Ectodermal cell (in vitro differentiated cells): ENCODE measurements at regions not wholly inside any gene's neighbourhood (a gene's known extent, or its start where the extent isn't known, plus 50 kb on each side); places are given as distances from the start of the nearest gene placed in this dataset.

Experiments
- H3K27ac ChIP-seq: 2 replicates; pipeline ENCODE4 v1.7.0; 2013; ENCODE audit warnings: mild to moderate bottlenecking, low read depth, low read length; ENCODE audit not compliant: insufficient read depth, poor library complexity, severe bottlenecking
- H3K27me3 ChIP-seq: 2 replicates; pipeline ENCODE4 v1.7.0; 2013; ENCODE audit warnings: mild to moderate bottlenecking, low read length; ENCODE audit not compliant: insufficient read depth, control insufficient read depth, poor library complexity, severe bottlenecking
- H3K36me3 ChIP-seq: one replicate; pipeline ENCODE4 v1.7.0; 2013; ENCODE audit warnings: low read length; ENCODE audit not compliant: control insufficient read depth, insufficient read depth
- H3K4me1 ChIP-seq: one replicate; pipeline ENCODE4 v1.7.0; 2013; ENCODE audit warnings: low read length; ENCODE audit not compliant: control insufficient read depth, insufficient read depth
- H3K4me3 ChIP-seq: 2 replicates; pipeline ENCODE4 v1.7.0; 2013; ENCODE audit warnings: low read depth, low read length, control low read depth; ENCODE audit not compliant: insufficient read depth
- H3K9me3 ChIP-seq: 2 replicates; pipeline ENCODE4 v1.7.0; 2013; ENCODE audit warnings: mild to moderate bottlenecking, low read length, moderate library complexity; ENCODE audit not compliant: control insufficient read depth
- WGBS, 2 experiments: methylation state at CpG; one replicate each; pipeline ENCODE4 v1.1.7; 2013; ENCODE audit warnings: missing lambda C conversion rate in 2 of 2; 5-methylcytosine and 5-hydroxymethylcytosine counted together

GRCh38 chr6:109303164-109303563 is 79.1 kb downstream of the CD164 start:
- WGBS, 2 experiments = 94 to 95% methylated on average over 4 of the region's 4 CpGs
- Histone ChIP-seq H3K4me1 (peaks cover 4% of the 10 kb centered on the region), H3K36me3 (no peaks in the 10 kb centered on the region), H3K4me3 (no peak overlapping the region), H3K27ac (no peak overlapping the region), H3K27me3 (no peaks in the 10 kb centered on the region), H3K9me3 (no peaks in the 10 kb centered on the region)

DNA sequence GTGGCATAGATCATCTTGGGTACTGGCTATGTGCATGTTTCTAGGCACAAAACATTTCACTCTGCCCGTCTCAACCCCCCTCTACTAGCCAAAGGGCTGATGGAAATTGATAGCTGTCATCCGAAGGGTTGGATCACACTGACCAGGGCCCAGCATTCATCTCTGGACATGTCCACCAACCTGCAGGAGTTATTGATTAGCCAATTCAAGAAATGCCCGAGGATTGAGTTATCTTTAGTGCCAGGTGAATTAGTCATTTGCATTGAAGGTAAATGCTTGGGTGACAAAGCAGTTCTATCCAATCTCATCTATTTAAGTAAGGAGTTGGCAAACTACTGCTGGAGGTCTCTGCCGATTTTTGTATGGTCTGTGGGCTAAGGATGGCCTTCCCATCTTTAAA is 80.1 kb downstream of the CD164 start:
- Histone ChIP-seq H3K27me3 (no peaks in the 10 kb centered on the region), H3K27ac (no peak overlapping the region), H3K9me3 (no peaks in the 10 kb centered on the region), H3K4me1 (peaks cover 4% of the 10 kb centered on the region), H3K36me3 (no peaks in the 10 kb centered on the region), H3K4me3 (no peak overlapping the region)
- WGBS, 2 experiments = 93 to 94% methylated on average over 4 of the region's 4 CpGs

GRCh38 chr6:109301418-109301817 is 80.8 kb downstream of the CD164 start:
- no peak overlapping the region for H3K4me3 ChIP-seq
- peaks cover 4% of the 10 kb centered on the region for H3K4me1 ChIP-seq
- H3K27ac ChIP-seq = no peak overlapping the region
- H3K9me3 ChIP-seq = no peaks in the 10 kb centered on the region
- H3K27me3 ChIP-seq = no peaks in the 10 kb centered on the region
- 86 to 93% methylated on average over 2 of the region's 2 CpGs for WGBS, 2 experiments
- no peaks in the 10 kb centered on the region for H3K36me3 ChIP-seq

GRCh38 chr6:109300874-109301273 is 81.4 kb downstream of the CD164 start:
- no peak overlapping the region for H3K27ac ChIP-seq
- no peak overlapping the region for H3K4me3 ChIP-seq
- H3K27me3 ChIP-seq = no peaks in the 10 kb centered on the region
- peaks cover 4% of the 10 kb centered on the region for H3K4me1 ChIP-seq
- H3K36me3 ChIP-seq = no peaks in the 10 kb centered on the region
- 89 to 100% methylated on average over 1 of the region's 1 CpG for WGBS, 2 experiments
- no peaks in the 10 kb centered on the region for H3K9me3 ChIP-seq

DNA sequence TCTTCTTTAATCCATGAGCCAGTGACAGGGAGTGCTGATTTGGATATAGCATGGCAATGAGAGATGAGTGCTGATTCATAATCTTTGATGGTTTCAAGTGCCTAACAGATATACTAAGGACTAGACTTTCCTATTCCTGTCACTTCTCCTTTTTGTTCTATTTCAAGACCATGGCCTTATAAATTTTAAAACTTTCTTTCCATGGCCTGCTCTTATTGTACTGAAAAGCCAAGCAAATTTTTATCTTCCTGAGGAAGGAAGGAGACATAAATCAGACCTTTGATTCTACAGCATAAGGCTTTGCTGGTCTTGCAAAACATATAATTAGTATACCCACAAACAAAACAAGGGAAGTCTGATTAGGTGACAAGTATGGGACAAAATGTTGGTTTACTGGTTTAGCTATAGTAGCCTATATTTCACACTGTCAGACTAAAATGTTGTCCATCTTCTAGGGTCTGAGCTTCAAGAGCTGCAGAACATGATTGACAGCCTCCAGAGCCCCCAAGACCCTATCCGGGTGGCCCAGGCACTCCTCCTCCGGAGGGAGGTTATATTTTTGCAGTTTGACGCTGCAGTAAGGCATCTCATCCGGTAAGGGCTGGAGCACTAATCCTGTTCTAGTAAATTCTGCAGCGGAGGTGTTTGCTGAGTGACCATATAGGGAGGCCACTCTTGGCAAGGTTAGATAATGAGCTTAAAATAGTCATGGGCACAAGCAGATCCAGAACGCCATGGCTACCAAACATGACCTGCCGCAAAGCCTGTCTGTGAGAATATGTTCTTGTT is 82.3 kb downstream of the CD164 start:
- Histone ChIP-seq H3K36me3 (no peaks in the 10 kb centered on the region), H3K27ac (no peak overlapping the region), H3K27me3 (no peaks in the 10 kb centered on the region), H3K9me3 (no peaks in the 10 kb centered on the region), H3K4me3 (no peak overlapping the region), H3K4me1 (peaks cover 4% of the 10 kb centered on the region)
- WGBS, 2 experiments = 92 to 95% methylated on average over 7 of the region's 7 CpGs

DNA sequence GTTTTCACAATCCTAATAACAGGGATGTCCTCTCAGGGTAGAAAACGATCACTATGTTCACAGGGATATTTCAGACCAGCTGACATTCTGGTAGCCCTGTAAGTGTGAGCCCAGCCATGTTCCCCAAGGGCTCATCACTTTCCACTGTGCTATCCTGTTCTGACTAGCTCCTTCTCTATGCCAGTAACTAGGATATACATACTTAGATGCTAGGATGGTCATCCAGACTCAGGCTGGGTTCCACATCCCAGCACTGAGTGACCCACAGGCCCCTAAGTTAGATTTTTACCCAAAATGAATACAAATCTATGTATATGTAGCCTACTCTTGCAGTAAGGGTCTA is 83.0 kb downstream of the CD164 start:
- no peak overlapping the region for H3K27ac ChIP-seq
- H3K9me3 ChIP-seq = no peaks in the 10 kb centered on the region
- no peaks in the 10 kb centered on the region for H3K36me3 ChIP-seq
- peaks cover 4% of the 10 kb centered on the region for H3K4me1 ChIP-seq
- no peak overlapping the region for H3K4me3 ChIP-seq
- 93 to 98% methylated on average over 1 of the region's 1 CpG for WGBS, 2 experiments
- H3K27me3 ChIP-seq = no peaks in the 10 kb centered on the region

DNA sequence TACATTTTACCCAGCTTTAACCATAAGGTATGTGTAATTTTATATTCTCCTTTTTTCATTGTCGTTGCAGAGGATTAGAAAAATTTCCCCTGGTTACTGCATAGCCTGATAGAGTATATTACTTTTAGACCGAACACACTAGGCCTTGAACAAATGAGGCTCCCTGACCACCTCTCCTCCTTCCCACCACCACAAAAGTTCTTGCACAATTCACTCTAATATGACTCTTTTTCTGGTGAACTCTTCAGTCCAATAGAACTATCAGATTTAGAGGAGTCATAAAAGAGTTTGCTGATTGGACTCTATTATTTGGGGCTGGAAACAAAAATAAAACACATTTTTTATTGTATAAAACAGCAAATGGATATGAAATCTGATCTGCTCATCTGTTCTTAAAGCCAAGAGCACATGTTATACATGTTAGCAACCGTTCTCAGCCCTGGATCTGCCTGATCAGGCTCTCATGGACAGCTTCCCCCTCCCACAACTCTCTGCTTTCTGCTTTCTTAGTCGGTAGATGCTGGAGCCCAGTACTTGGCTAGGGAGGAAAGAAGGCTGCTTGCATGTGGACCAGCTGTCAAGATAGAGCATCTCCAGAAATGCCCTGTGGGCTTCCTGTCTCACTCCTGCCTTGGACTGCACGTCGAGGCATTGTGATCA is 83.5 kb downstream of the CD164 start:
- Histone ChIP-seq H3K4me3 (no peak overlapping the region), H3K36me3 (no peaks in the 10 kb centered on the region), H3K4me1 (peaks cover 8% of the 10 kb centered on the region), H3K27ac (no peak overlapping the region), H3K9me3 (no peaks in the 10 kb centered on the region), H3K27me3 (no peaks in the 10 kb centered on the region)
- 86 to 88% methylated on average over 6 of the region's 6 CpGs for WGBS, 2 experiments

- H3K4me3 ChIP-seq = no peak overlapping the region
- 74 to 75% methylated on average over 6 of the region's 6 CpGs for WGBS, 2 experiments
- no peak overlapping the region for H3K27ac ChIP-seq
- H3K9me3 ChIP-seq = no peaks in the 10 kb centered on the region
- H3K4me1 ChIP-seq = peaks cover 9% of the 10 kb centered on the region
- no peaks in the 10 kb centered on the region for H3K27me3 ChIP-seq
- no peaks in the 10 kb centered on the region for H3K36me3 ChIP-seq
Measured at GRCh38 chr6:109297406-109298110, 84.7 kb downstream of the CD164 start.

GRCh38 chr6:109296971-109297372 is 85.3 kb downstream of the CD164 start:
- 92 to 95% methylated on average over 7 of the region's 7 CpGs for WGBS, 2 experiments
- Histone ChIP-seq H3K27ac (no peak overlapping the region), H3K4me3 (no peak overlapping the region), H3K9me3 (no peaks in the 10 kb centered on the region), H3K4me1 (peaks cover 9% of the 10 kb centered on the region), H3K36me3 (no peaks in the 10 kb centered on the region), H3K27me3 (no peaks in the 10 kb centered on the region)

- 96 to 100% methylated on average over 3 of the region's 3 CpGs for WGBS, 2 experiments
- Histone ChIP-seq H3K27ac (no peak overlapping the region), H3K27me3 (no peaks in the 10 kb centered on the region), H3K4me1 (peaks cover 9% of the 10 kb centered on the region), H3K9me3 (no peaks in the 10 kb centered on the region), H3K4me3 (no peak overlapping the region), H3K36me3 (no peaks in the 10 kb centered on the region)
Measured at GRCh38 chr6:109296452-109296851, 85.8 kb downstream of the CD164 start.
